GM12892 (cell line): ENCODE measurements at regions not wholly inside any gene's neighbourhood (a gene's known extent, or its start where the extent isn't known, plus 50 kb on each side); places are given as distances from the start of the nearest gene placed in this dataset.

ENCODE experiments used
- POLR2A ChIP-seq: IDR thresholded peaks from 2 replicates; pipeline ENCODE4 v1.6.1; 2011; ENCODE audit warnings: low read depth, low read length, control low read depth
- POLR2AphosphoS5 ChIP-seq: IDR thresholded peaks from 2 replicates; pipeline ENCODE4 v1.6.1; 2011; ENCODE audit warnings: low read depth, low read length, control low read depth
- TAF1 ChIP-seq: IDR thresholded peaks from 2 replicates; pipeline ENCODE4 v1.6.1; 2011; ENCODE audit warnings: low read depth, mild to moderate bottlenecking, control low read depth, low read length, borderline replicate concordance

DNA sequence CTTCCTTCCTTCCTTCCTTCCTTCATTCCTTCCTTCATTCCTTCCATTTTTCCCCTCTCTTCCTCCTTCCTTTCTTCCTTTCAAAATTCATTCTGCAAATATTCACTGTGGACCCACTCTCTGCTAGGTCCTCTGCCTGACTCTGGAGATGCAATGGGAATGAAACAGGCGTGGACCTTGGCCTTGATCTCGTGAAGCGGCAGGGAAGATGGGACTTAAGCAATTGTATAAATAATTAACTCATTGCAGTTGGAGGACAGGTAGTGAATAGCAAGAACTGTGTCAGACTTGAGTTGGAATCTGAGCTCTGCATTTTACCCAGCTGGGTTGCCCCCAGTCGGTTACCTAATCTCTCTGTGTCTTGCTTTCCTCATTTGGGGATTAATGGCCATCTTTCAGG, 230.6 kb upstream of the LHX5 start:
- TF ChIP-seq POLR2A = no peak
- TF ChIP-seq POLR2AphosphoS5 = no peak
- TF ChIP-seq TAF1 = no peak
